IgD-negative memory B cell (primary cell): ENCODE measurements at regions not wholly inside any gene's neighbourhood (a gene's known extent, or its start where the extent isn't known, plus 50 kb on each side); places are given as distances from the start of the nearest gene placed in this dataset.

Experiments
- H3K27ac Mint-ChIP-seq, 3 donors: one replicate each; pipeline ENCODE4 v1.8.0; 2020 to 2022; ENCODE audit warnings: mild to moderate bottlenecking in 3 of 3, mixed read lengths in 3 of 3, moderate library complexity in 1 of 3
- H3K27me3 Mint-ChIP-seq: one replicate; pipeline ENCODE4 v1.8.0; 2021; ENCODE audit warnings: mixed read lengths
- H3K36me3 Mint-ChIP-seq: one replicate; pipeline ENCODE4 v1.8.0; 2020; ENCODE audit warnings: mild to moderate bottlenecking, mixed read lengths
- H3K4me1 Mint-ChIP-seq, 3 donors: one replicate each; pipeline ENCODE4 v1.8.0; 2020 to 2022; ENCODE audit warnings: mixed read lengths in 3 of 3, mild to moderate bottlenecking in 1 of 3
- H3K4me3 Mint-ChIP-seq, 4 donors: one replicate each; pipeline ENCODE4 v1.8.0; 2020 to 2022; ENCODE audit warnings: mild to moderate bottlenecking in 4 of 4, mixed read lengths in 4 of 4, moderate library complexity in 3 of 4
- H3K9me3 Mint-ChIP-seq, 3 donors: one replicate each; pipeline ENCODE4 v1.8.0; 2020 to 2021; ENCODE audit warnings: mixed read lengths in 3 of 3, mild to moderate bottlenecking in 1 of 3

- no peak overlapping the region for H3K4me3 Mint-ChIP-seq
- no peaks in the 10 kb centered on the region for H3K27me3 Mint-ChIP-seq
- H3K4me1 Mint-ChIP-seq: no peaks in the 10 kb centered on the region
- no peaks in the 10 kb centered on the region for H3K36me3 Mint-ChIP-seq
- H3K9me3 Mint-ChIP-seq: peaks cover 0 to 1% (median 0%) of the 10 kb centered on the region in 3 donors
- no peak overlapping the region for H3K27ac Mint-ChIP-seq
These were observed 816.3 kb upstream of the HS6ST1 start for GRCh38 chr2:129135017-129135416.

- Mint-ChIP-seq H3K27me3 (no peaks in the 10 kb centered on the region), H3K9me3 (no peaks in the 10 kb centered on the region)
These were observed 820.7 kb upstream of the HS6ST1 start for GRCh38 chr2:129139380-129139779.

DNA sequence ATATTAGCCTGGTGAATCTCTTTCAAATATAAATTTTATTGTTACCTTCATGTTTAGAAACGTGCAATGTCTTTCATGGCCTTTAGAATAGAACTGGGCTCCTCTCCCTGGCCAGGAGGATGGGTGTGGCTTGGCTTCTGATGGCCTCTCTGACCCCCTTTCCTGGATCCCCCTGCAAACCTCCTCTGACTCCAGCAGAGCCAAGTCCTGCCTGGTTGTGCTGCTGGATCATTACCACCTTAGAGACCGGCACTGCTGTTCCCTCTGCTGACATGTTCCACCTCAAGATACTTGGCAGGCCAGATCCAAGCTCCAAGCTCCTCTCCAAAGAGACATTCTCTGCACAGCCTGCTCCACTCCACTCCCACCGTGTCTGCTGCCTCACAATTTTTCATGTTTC, 823.8 kb upstream of the HS6ST1 start:
- Mint-ChIP-seq H3K4me1 (no peaks in the 10 kb centered on the region), H3K27ac (peak overlapping the region in 1 of 3 donors; percentile 21), H3K27me3 (no peaks in the 10 kb centered on the region)

More at GRCh38 chr2:129139380-129139779, 820.7 kb upstream of the HS6ST1 start:
- Mint-ChIP-seq H3K4me3 (no peak overlapping the region), H3K4me1 (no peaks in the 10 kb centered on the region), H3K27ac (no peak overlapping the region), H3K36me3 (no peaks in the 10 kb centered on the region)

DNA sequence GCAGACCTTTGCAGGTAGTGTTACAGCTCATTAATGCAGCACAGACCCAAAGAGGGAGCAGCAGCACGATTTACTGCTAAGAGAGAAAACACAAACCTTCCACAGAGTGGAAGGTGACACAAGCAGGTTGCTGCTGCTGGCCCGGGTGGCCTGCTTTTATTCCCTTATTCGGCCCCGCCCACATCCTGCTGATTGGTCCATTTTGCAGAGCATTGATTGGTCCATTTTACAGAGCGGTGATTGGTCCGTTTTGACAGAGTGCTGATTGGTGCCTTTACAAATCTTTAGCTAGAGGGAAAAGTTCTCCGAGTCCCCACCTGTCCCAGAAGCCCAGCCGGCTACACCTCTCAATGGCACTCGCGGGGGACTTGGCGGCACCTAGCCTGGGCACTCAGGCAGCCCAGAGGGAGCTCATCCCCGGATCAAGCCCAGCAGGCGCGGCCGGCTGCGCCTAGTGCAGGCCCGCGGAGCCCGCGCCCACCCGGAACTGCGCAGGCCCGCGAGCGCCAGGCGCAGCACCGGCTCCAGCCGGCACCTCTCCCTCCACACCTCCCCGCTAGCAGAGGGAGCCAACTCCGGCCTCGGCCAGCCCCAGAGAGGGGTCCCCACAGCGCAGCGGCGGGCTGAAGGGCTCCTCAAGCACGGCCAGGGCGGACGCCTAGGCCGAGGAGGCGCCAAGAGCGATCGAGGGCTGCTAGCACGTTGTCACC, 825.6 kb upstream of the HS6ST1 start:
- peaks cover 0 to 4% (median 0%) of the 10 kb centered on the region in 3 donors for H3K9me3 Mint-ChIP-seq
- no peaks in the 10 kb centered on the region for H3K27me3 Mint-ChIP-seq
- H3K4me3 Mint-ChIP-seq: no peak overlapping the region
- no peaks in the 10 kb centered on the region for H3K4me1 Mint-ChIP-seq
- H3K36me3 Mint-ChIP-seq: no peaks in the 10 kb centered on the region
- H3K27ac Mint-ChIP-seq: no peak overlapping the region

More for the DNA sequence above, 823.8 kb upstream of the HS6ST1 start:
- Mint-ChIP-seq H3K4me3 (no peak overlapping the region), H3K36me3 (no peaks in the 10 kb centered on the region), H3K9me3 (peaks cover 0 to 2% (median 0%) of the 10 kb centered on the region in 3 donors)

GRCh38 chr2:129152514-129152913, 827.0 kb upstream of the RAB6C start:
- H3K27ac Mint-ChIP-seq: no peak overlapping the region

DNA sequence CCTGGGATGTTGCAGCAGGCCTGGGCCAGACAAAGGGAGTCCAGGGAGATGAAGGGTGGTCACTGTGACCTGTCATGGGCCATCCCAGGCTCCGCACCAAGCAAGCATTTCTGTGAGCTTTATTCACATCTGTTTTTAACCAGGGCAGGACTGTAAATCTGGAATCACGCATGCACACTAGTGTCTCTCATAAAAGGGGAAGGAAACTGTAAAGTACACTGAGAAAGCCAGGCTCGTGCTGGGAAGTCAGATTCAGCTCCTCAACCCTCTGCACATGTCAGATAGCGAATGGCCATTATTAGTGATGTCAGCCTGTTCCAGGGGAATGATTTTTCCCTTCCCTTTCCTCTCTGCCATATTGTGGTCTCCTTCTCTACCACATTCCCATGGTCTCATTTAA, 818.6 kb upstream of the RAB6C start:
- Mint-ChIP-seq H3K27me3 (peaks cover 5% of the 10 kb centered on the region), H3K4me1 (no peaks in the 10 kb centered on the region), H3K9me3 (no peaks in the 10 kb centered on the region), H3K4me3 (no peak overlapping the region), H3K27ac (no peak overlapping the region), H3K36me3 (no peaks in the 10 kb centered on the region)

More at GRCh38 chr2:129152514-129152913, 827.0 kb upstream of the RAB6C start:
- no peak overlapping the region for H3K4me3 Mint-ChIP-seq
- H3K27me3 Mint-ChIP-seq: peaks cover 3% of the 10 kb centered on the region
- no peaks in the 10 kb centered on the region for H3K4me1 Mint-ChIP-seq
- H3K36me3 Mint-ChIP-seq: no peaks in the 10 kb centered on the region
- peaks cover 0 to 11% (median 9%) of the 10 kb centered on the region in 3 donors for H3K9me3 Mint-ChIP-seq

DNA sequence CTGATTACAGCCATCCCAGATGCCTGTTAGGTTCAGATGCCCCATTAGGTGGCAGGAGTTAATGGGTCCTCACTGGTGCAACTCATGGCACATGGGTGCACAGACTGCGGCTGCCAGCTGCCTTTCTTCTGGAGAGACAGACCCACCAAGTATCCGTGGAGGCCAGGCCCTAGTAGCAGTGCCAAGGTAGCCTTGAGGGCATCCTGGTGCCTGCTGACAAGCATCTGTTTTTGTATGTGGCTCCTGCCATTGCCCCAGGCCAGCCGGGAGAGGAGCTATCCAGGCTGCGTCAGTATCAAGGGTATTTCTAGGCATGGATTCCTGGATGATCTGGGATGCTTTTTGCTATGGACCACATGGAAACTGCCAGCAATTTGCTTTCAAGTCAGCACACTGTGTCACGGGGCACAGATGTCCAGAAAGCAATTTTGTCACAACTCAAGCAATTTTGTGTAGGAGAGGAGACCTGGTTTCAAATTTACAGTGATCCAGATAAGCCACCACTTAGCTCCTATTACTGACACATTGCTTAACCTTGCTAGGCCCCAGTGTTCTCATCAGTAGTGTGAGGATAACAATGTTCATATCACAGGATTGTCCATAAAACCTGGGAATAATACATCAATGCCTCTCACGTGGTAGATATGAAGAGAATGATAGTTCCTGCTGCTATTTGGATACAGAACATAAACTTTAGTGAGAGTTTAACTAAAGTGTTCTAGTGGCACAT, 815.1 kb upstream of the RAB6C start:
- Mint-ChIP-seq H3K27ac (no peak overlapping the region), H3K4me3 (no peak overlapping the region), H3K36me3 (no peaks in the 10 kb centered on the region), H3K27me3 (peaks cover 2% of the 10 kb centered on the region), H3K9me3 (peaks cover 0 to 1% (median 0%) of the 10 kb centered on the region in 3 donors), H3K4me1 (no peaks in the 10 kb centered on the region)

- H3K4me3 Mint-ChIP-seq: no peak overlapping the region
- H3K27me3 Mint-ChIP-seq: peaks cover 2% of the 10 kb centered on the region
- peaks cover 0 to 1% (median 0%) of the 10 kb centered on the region in 3 donors for H3K9me3 Mint-ChIP-seq
- no peak overlapping the region for H3K27ac Mint-ChIP-seq
- H3K4me1 Mint-ChIP-seq: no peaks in the 10 kb centered on the region
- no peaks in the 10 kb centered on the region for H3K36me3 Mint-ChIP-seq
These were observed 814.5 kb upstream of the RAB6C start for GRCh38 chr2:129165006-129165405.

DNA sequence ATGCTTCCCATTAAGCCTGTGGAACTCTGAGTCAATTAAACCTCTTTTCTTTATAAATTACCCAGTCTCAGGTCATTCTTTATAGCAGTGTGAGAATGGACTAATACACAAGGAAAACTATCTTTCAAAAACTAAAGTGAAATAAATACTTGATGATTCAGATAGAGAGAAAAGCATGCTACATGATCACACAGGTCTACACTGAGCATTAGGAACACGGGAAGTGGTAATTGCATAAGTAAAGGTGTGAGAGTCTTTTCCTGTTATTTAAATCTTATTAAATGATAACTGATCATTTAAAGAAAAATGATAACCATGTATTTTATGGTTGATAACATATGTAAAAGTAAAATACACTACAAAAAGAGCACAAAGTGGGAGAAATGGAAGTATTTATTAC, 812.0 kb upstream of the RAB6C start:
- H3K4me3 Mint-ChIP-seq: no peak overlapping the region
- H3K9me3 Mint-ChIP-seq: peaks cover 0 to 2% (median 0%) of the 10 kb centered on the region in 3 donors
- no peaks in the 10 kb centered on the region for H3K36me3 Mint-ChIP-seq
- H3K27me3 Mint-ChIP-seq: no peaks in the 10 kb centered on the region
- no peaks in the 10 kb centered on the region for H3K4me1 Mint-ChIP-seq
- no peak overlapping the region for H3K27ac Mint-ChIP-seq

- Mint-ChIP-seq H3K36me3 (no peaks in the 10 kb centered on the region), H3K9me3 (peaks cover 0 to 3% (median 2%) of the 10 kb centered on the region in 3 donors), H3K4me3 (no peak overlapping the region), H3K27ac (no peak overlapping the region), H3K27me3 (no peaks in the 10 kb centered on the region), H3K4me1 (no peaks in the 10 kb centered on the region)
These were observed 808.9 kb upstream of the RAB6C start for GRCh38 chr2:129170570-129170969.

GRCh38 chr2:129174143-129174542, 805.3 kb upstream of the RAB6C start:
- Mint-ChIP-seq H3K27ac (no peak overlapping the region), H3K4me3 (no peak overlapping the region), H3K9me3 (peaks cover 0 to 2% (median 2%) of the 10 kb centered on the region in 3 donors), H3K27me3 (no peaks in the 10 kb centered on the region), H3K36me3 (no peaks in the 10 kb centered on the region), H3K4me1 (no peaks in the 10 kb centered on the region)

GRCh38 chr2:129175051-129175450, 804.4 kb upstream of the RAB6C start:
- Mint-ChIP-seq H3K4me1 (no peaks in the 10 kb centered on the region), H3K27me3 (no peaks in the 10 kb centered on the region), H3K36me3 (no peaks in the 10 kb centered on the region), H3K4me3 (no peak overlapping the region), H3K27ac (no peak overlapping the region), H3K9me3 (peaks cover 0 to 2% (median 2%) of the 10 kb centered on the region in 3 donors)

DNA sequence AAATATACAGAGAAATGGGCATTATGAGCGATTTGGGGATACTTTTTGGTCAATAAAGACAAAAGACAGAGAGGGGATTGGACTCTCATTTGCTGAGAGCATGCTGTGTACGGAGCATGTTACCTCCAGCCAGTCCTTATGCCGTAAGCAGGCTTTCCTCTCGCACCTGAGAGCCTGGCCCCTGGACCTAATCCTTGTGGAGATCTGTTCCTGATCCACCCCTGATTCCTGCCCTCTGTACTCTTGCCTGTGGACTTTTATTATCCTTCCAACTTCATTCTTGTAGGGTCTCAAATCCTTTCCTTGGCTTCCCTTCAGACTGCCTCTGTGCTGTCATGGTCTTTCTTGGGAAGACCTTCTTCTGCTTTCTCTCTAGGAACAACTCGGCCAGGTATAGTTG, 803.1 kb upstream of the RAB6C start:
- Mint-ChIP-seq H3K27me3 (no peaks in the 10 kb centered on the region), H3K9me3 (peaks cover 0 to 2% (median 2%) of the 10 kb centered on the region in 3 donors), H3K4me3 (no peak overlapping the region), H3K36me3 (no peaks in the 10 kb centered on the region), H3K27ac (no peak overlapping the region), H3K4me1 (no peaks in the 10 kb centered on the region)

DNA sequence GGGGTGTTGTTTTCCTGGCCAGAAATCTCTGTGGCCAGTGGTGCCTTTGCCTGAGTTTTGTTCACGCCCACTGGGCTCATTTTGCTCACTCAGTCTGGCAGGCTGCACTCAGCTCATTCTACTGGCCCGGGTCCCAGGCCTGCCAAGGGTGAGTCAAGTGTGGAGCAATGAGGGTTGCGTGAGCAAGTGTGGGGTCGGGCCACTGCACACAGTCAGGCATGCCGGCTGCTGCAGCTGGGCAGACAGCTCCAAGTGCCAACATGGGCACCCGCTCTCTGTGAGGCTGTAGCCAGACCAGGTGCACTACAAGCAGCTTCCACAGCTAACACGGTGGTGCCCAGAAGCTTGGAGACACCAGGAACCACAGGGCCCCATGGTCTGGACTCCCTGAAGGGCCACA, 801.1 kb upstream of the RAB6C start:
- Mint-ChIP-seq H3K27me3 (no peaks in the 10 kb centered on the region), H3K4me1 (no peaks in the 10 kb centered on the region), H3K9me3 (peaks cover 0 to 2% (median 0%) of the 10 kb centered on the region in 3 donors), H3K36me3 (no peaks in the 10 kb centered on the region), H3K27ac (no peak overlapping the region), H3K4me3 (no peak overlapping the region)

- no peaks in the 10 kb centered on the region for H3K9me3 Mint-ChIP-seq
- H3K36me3 Mint-ChIP-seq: no peaks in the 10 kb centered on the region
- H3K4me1 Mint-ChIP-seq: no peaks in the 10 kb centered on the region
- H3K4me3 Mint-ChIP-seq: no peak overlapping the region
- no peaks in the 10 kb centered on the region for H3K27me3 Mint-ChIP-seq
- no peak overlapping the region for H3K27ac Mint-ChIP-seq
These were observed 800.3 kb upstream of the RAB6C start for GRCh38 chr2:129179199-129179598.
